ENCODE measurements at regions not wholly inside any gene's neighbourhood (a gene's known extent, or its start where the extent isn't known, plus 50 kb on each side); places are given as distances from the start of the nearest gene placed in this dataset.

- peak; percentile 20 for DNase-seq (ENCODE audit: low read depth, low spot score)
- in situ Hi-C loops (cut with HindIII; ENCODE audit: low sequenced_read_pairs), result no loop called here
Measured at GRCh38 chr2:4762951-4763376, 929.2 kb upstream of the SOX11 start.

GRCh38 chr2:4765787-4766530 is 926.2 kb upstream of the SOX11 start:
- H3K4me3 ChIP-seq (ENCODE audit: low read depth, low read length), result no peak overlapping the region
- in situ Hi-C loops (cut with HindIII; ENCODE audit: low sequenced_read_pairs), result no loop called here
- no peak for DNase-seq (ENCODE audit: low read depth, low spot score)
- TF ChIP-seq CTCF (IDR thresholded peaks at IDR 0.05; ENCODE audit: low read depth, low read length), result no peak

More at GRCh38 chr2:4762951-4763376, 929.2 kb upstream of the SOX11 start:
- TF ChIP-seq CTCF (IDR thresholded peaks at IDR 0.05; ENCODE audit: low read depth, low read length), result peak; percentile 32
- no peak overlapping the region for H3K4me3 ChIP-seq (ENCODE audit: low read depth, low read length)

DNA sequence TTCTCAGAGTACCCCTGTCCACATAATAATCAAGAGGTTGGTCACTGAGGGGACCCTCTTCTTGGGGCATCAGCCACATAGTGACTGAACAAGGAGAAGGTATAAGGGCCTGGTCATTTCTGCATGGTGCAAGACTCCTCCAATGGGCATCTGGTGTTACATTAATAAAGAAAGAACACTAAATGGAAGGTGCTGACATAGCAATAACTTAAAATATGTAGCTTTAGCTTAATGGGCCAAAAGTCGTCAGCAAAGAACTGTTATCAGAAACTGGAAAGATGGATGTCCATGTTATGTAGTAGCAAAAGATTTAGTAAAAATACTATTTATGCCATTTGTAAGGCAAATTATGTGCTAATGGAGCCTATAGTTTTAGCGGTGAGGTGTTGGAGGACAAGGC is 916.5 kb upstream of the SOX11 start:
- no peak overlapping the region for H3K4me3 ChIP-seq (ENCODE audit: low read depth, low read length)
- in situ Hi-C loops (cut with HindIII; ENCODE audit: low sequenced_read_pairs), result no loop called here
- no peak for DNase-seq (ENCODE audit: low read depth, low spot score)
- no peak for TF ChIP-seq CTCF (IDR thresholded peaks at IDR 0.05; ENCODE audit: low read depth, low read length)

GRCh38 chr2:4780679-4781078 is 911.5 kb upstream of the SOX11 start:
- no peak for TF ChIP-seq CTCF (IDR thresholded peaks at IDR 0.05; ENCODE audit: low read depth, low read length)
- in situ Hi-C loops (cut with HindIII; ENCODE audit: low sequenced_read_pairs), result no loop called here
- DNase-seq (ENCODE audit: low read depth, low spot score), result no peak
- H3K4me3 ChIP-seq (ENCODE audit: low read depth, low read length), result no peak overlapping the region

DNA sequence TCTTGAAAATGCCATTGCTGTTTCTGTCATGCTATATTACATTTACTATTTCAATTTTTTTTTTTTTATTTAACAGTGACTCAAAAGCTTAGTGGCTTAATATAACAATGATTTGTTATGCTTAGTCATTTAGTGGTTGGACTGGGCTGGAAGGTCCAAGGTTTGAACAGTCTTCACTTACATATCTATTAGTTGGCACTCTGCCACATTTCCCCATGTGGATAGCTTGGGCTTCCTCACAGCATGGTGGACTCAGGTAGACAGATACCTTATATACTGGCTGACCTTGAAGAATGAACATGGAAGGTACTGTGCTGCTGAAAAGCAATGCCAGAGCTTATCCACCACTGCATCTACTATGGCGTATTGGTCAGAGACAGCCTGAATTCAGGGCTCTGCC is 909.5 kb upstream of the SOX11 start:
- TF ChIP-seq CTCF (IDR thresholded peaks at IDR 0.05; ENCODE audit: low read depth, low read length), result no peak
- in situ Hi-C loops (cut with HindIII; ENCODE audit: low sequenced_read_pairs), result no loop called here
- DNase-seq (ENCODE audit: low read depth, low spot score), result no peak
- H3K4me3 ChIP-seq (ENCODE audit: low read depth, low read length), result no peak overlapping the region

GRCh38 chr2:4791488-4791887 is 900.7 kb upstream of the SOX11 start:
- TF ChIP-seq CTCF (IDR thresholded peaks at IDR 0.05; ENCODE audit: low read depth, low read length), result no peak
- DNase-seq (ENCODE audit: low read depth, low spot score), result no peak
- H3K4me3 ChIP-seq (ENCODE audit: low read depth, low read length), result no peak overlapping the region
- in situ Hi-C loops (cut with HindIII; ENCODE audit: low sequenced_read_pairs), result no loop called here
